Liver (tissue), 8 donors: ENCODE measurements at regions not wholly inside any gene's neighbourhood (a gene's known extent, or its start where the extent isn't known, plus 50 kb on each side); places are given as distances from the start of the nearest gene placed in this dataset.

Experiments
- DNase-seq: peaks from one replicate; pipeline ENCODE4 v3.0.0-alpha.2; 2017; ENCODE audit warnings: low spot score
- H3K27ac ChIP-seq, 2 donors: one replicate each; pipeline ENCODE4 v1.7.0; 2013; ENCODE audit warnings: inconsistent platforms in 2 of 2, low read length in 2 of 2, control low read depth in 1 of 2, low read depth in 1 of 2, mild to moderate bottlenecking in 1 of 2
- H3K27me3 ChIP-seq, 4 donors: one replicate each; pipeline versions ENCODE4 v1.6.1 to v1.7.0; 2013; ENCODE audit warnings: low read length in 3 of 4, inconsistent platforms in 1 of 4, mild to moderate bottlenecking in 1 of 4, moderate library complexity in 1 of 4; ENCODE audit not compliant: control insufficient read depth in 4 of 4, insufficient read depth in 4 of 4
- H3K36me3 ChIP-seq, 4 donors: one replicate each; pipeline versions ENCODE4 v1.6.1 to v1.7.0; 2013; ENCODE audit warnings: low read length in 3 of 4, mild to moderate bottlenecking in 3 of 4, low read depth in 1 of 4, moderate library complexity in 1 of 4; ENCODE audit not compliant: control insufficient read depth in 4 of 4, insufficient read depth in 3 of 4
- H3K4me1 ChIP-seq, 4 donors: one replicate each; pipeline versions ENCODE4 v1.6.1 to v1.7.0; 2013; ENCODE audit warnings: low read length in 3 of 4, mild to moderate bottlenecking in 3 of 4, moderate library complexity in 1 of 4; ENCODE audit not compliant: control insufficient read depth in 4 of 4, insufficient read depth in 4 of 4
- H3K4me3 ChIP-seq, 3 donors: one replicate each; pipeline versions ENCODE4 v1.6.1 to v1.7.0; 2013; ENCODE audit warnings: low read length in 3 of 3, control low read depth in 1 of 3, low read depth in 1 of 3, mild to moderate bottlenecking in 1 of 3
- H3K9ac ChIP-seq, 2 donors: one replicate each; pipeline ENCODE4 v1.7.0; 2013; ENCODE audit warnings: low read length in 2 of 2, mild to moderate bottlenecking in 2 of 2, moderate library complexity in 2 of 2, control low read depth in 1 of 2, low read depth in 1 of 2
- H3K9me3 ChIP-seq, 4 donors: one replicate each; pipeline versions ENCODE4 v1.6.1 to v1.7.0; 2013; ENCODE audit warnings: low read length in 3 of 4; ENCODE audit not compliant: control insufficient read depth in 4 of 4
- CTCF ChIP-seq: fragments of 150-350 bp; IDR thresholded peaks from 2 replicates; pipeline ENCODE4 v1.5.1; 2017; ENCODE audit warnings: improper control_type of control experiment, low read depth, low read length; ENCODE audit not compliant: missing input control
- EGR1 ChIP-seq, 2 donors: IDR thresholded peaks; 2 replicates each; pipeline ENCODE4 v1.6.1; 2016 to 2018; ENCODE audit warnings: antibody characterized with exemption in 2 of 2, low read depth in 2 of 2
- FOXA1 ChIP-seq: IDR thresholded peaks from 2 replicates; pipeline ENCODE4 v1.6.1; 2016; ENCODE audit warnings: antibody characterized with exemption
- FOXA2 ChIP-seq: IDR thresholded peaks from 2 replicates; pipeline ENCODE4 v1.6.1; 2016; ENCODE audit warnings: antibody characterized with exemption
- GABPA ChIP-seq, 2 donors: IDR thresholded peaks in 1 of 2; conservative IDR thresholded peaks in 1 of 2; 2 replicates each; pipeline ENCODE4 v1.6.1; 2016; ENCODE audit warnings: antibody characterized with exemption in 2 of 2, mild to moderate bottlenecking in 1 of 2, moderate library complexity in 1 of 2
- HNF4A ChIP-seq, 2 donors: conservative IDR thresholded peaks; 2 replicates each; pipeline ENCODE4 v1.6.1; 2016; ENCODE audit warnings: antibody characterized with exemption in 2 of 2, mild to moderate bottlenecking in 2 of 2
- HNF4G ChIP-seq: IDR thresholded peaks from 2 replicates; pipeline ENCODE4 v1.6.1; 2016; ENCODE audit warnings: antibody characterized with exemption
- JUND ChIP-seq, 2 donors: IDR thresholded peaks; 2 replicates each; pipeline ENCODE4 v1.6.1; 2016; ENCODE audit warnings: antibody characterized with exemption in 2 of 2
- NR2F2 ChIP-seq: IDR thresholded peaks from 2 replicates; pipeline ENCODE4 v1.6.1; 2016; ENCODE audit warnings: antibody characterized with exemption
- RAD21 ChIP-seq, 2 donors: IDR thresholded peaks; 2 replicates each; pipeline ENCODE4 v1.6.1; 2016; ENCODE audit warnings: antibody characterized with exemption in 2 of 2, mild to moderate bottlenecking in 2 of 2
- RXRA ChIP-seq, 2 donors: IDR thresholded peaks; 2 replicates each; pipeline ENCODE4 v1.6.1; 2017 to 2018; ENCODE audit warnings: antibody characterized with exemption in 2 of 2, mild to moderate bottlenecking in 1 of 2
- SP1 ChIP-seq: IDR thresholded peaks from 2 replicates; pipeline ENCODE4 v1.6.1; 2018; ENCODE audit warnings: antibody characterized with exemption, mild to moderate bottlenecking
- TAF1 ChIP-seq: conservative IDR thresholded peaks from 2 replicates; pipeline ENCODE4 v1.6.1; 2016; ENCODE audit warnings: antibody characterized with exemption, mild to moderate bottlenecking
- YY1 ChIP-seq: IDR thresholded peaks from 2 replicates; pipeline ENCODE4 v1.6.1; 2016; ENCODE audit warnings: antibody characterized with exemption, mild to moderate bottlenecking
- ZBTB33 ChIP-seq: IDR thresholded peaks from 2 replicates; pipeline ENCODE4 v1.6.1; 2016; ENCODE audit warnings: antibody characterized with exemption
- WGBS: extraction: QIAGEN DNeasy Blood & Tissue Kit; methylation state at CpG from one replicate; pipeline ENCODE4 v1.1.7; 2013; 5-methylcytosine and 5-hydroxymethylcytosine counted together
- TF ChIP-seq, protein P1 (sequence below): IDR thresholded peaks from 2 replicates; pipeline ENCODE4 v1.6.1; 2016; ENCODE audit warnings: antibody characterized with exemption, mild to moderate bottlenecking
- donor health status: healthy.
- donor health status: healthy.
- donor health status: healthy.
- donor health status: healthy.
- donor health status: healthy.

DNA sequence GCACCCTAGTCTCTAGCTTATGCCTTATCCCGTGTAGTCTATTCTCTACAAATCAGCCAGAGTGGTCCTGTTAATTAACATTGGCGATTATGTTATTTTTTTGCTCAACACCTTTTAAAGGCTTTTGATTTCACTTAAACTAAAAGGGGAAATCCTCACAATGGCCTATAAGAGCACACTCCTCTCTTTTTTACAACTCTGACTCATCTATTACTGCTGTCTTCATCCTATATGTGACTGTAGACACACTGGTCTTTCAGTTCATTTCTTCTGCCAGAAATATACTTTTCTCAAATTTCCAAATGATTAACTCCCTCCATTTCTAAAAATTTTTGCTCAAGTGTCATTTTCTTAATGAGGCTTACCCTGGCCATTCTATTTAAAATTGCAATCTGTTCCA, 143.4 kb downstream of the NSUN3 start:
- H3K4me1 ChIP-seq, result no peaks in the 10 kb centered on the region
- TF ChIP-seq EGR1 (IDR thresholded peaks at IDR 0.05; ENCODE audit: low read depth in 2 of 2), result no peak
- no peak for TF ChIP-seq HNF4G
- TF ChIP-seq RXRA (IDR thresholded peaks at IDR 0.05), result no peak
- TF ChIP-seq, protein P1, sequence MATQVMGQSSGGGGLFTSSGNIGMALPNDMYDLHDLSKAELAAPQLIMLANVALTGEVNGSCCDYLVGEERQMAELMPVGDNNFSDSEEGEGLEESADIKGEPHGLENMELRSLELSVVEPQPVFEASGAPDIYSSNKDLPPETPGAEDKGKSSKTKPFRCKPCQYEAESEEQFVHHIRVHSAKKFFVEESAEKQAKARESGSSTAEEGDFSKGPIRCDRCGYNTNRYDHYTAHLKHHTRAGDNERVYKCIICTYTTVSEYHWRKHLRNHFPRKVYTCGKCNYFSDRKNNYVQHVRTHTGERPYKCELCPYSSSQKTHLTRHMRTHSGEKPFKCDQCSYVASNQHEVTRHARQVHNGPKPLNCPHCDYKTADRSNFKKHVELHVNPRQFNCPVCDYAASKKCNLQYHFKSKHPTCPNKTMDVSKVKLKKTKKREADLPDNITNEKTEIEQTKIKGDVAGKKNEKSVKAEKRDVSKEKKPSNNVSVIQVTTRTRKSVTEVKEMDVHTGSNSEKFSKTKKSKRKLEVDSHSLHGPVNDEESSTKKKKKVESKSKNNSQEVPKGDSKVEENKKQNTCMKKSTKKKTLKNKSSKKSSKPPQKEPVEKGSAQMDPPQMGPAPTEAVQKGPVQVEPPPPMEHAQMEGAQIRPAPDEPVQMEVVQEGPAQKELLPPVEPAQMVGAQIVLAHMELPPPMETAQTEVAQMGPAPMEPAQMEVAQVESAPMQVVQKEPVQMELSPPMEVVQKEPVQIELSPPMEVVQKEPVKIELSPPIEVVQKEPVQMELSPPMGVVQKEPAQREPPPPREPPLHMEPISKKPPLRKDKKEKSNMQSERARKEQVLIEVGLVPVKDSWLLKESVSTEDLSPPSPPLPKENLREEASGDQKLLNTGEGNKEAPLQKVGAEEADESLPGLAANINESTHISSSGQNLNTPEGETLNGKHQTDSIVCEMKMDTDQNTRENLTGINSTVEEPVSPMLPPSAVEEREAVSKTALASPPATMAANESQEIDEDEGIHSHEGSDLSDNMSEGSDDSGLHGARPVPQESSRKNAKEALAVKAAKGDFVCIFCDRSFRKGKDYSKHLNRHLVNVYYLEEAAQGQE, result no peak
- TF ChIP-seq FOXA1, result no peak
- TF ChIP-seq GABPA (IDR thresholded peaks at IDR 0.05 in 1 of 2, conservative IDR thresholded peaks at IDR 0.05 in 1 of 2), result no peak
- TF ChIP-seq TAF1, result no peak
- TF ChIP-seq YY1, result no peak
- no peak for TF ChIP-seq CTCF
- no peak for TF ChIP-seq FOXA2
- no peak for TF ChIP-seq JUND (IDR thresholded peaks at IDR 0.05)
- no peak for TF ChIP-seq RAD21 (IDR thresholded peaks at IDR 0.05)
- no peak for TF ChIP-seq SP1
- TF ChIP-seq NR2F2, result no peak
- H3K27me3 ChIP-seq, result no peaks in the 10 kb centered on the region
- no peak for DNase-seq
- no peak overlapping the region for H3K27ac ChIP-seq
- no peak overlapping the region for H3K4me3 ChIP-seq
- 84% methylated on average over 2 of the region's 2 CpGs for WGBS
- no peaks in the 10 kb centered on the region for H3K36me3 ChIP-seq
- H3K9ac ChIP-seq, result no peak overlapping the region
- H3K9me3 ChIP-seq, result peaks cover 0 to 3% (median 0%) of the 10 kb centered on the region in 4 donors

- DNase-seq, result no peak
- TF ChIP-seq JUND (IDR thresholded peaks at IDR 0.05), result no peak
- TF ChIP-seq HNF4A (conservative IDR thresholded peaks at IDR 0.05), result no peak
- TF ChIP-seq EGR1 (IDR thresholded peaks at IDR 0.05; ENCODE audit: low read depth in 2 of 2), result no peak
- no peak for TF ChIP-seq HNF4G
- no peak for TF ChIP-seq FOXA2
- no peak for TF ChIP-seq TAF1
- TF ChIP-seq GABPA (IDR thresholded peaks at IDR 0.05 in 1 of 2, conservative IDR thresholded peaks at IDR 0.05 in 1 of 2), result no peak
- TF ChIP-seq FOXA1, result no peak
- no peak for TF ChIP-seq YY1
- no peak for TF ChIP-seq RXRA (IDR thresholded peaks at IDR 0.05)
- TF ChIP-seq ZBTB33, result no peak
- TF ChIP-seq, protein P1, result no peak
- no peak for TF ChIP-seq RAD21 (IDR thresholded peaks at IDR 0.05)
- H3K4me1 ChIP-seq, result no peaks in the 10 kb centered on the region
- H3K27me3 ChIP-seq, result no peaks in the 10 kb centered on the region
- H3K9ac ChIP-seq, result no peak overlapping the region
- peaks cover 0 to 5% (median 0%) of the 10 kb centered on the region in 4 donors for H3K9me3 ChIP-seq
- H3K36me3 ChIP-seq, result no peaks in the 10 kb centered on the region
- H3K4me3 ChIP-seq, result no peak overlapping the region
- 78% methylated on average over 1 of the region's 1 CpG for WGBS
- H3K27ac ChIP-seq, result no peak overlapping the region
Measured at GRCh38 chr3:94210256-94210655, 147.4 kb downstream of the NSUN3 start.
